ENCODE measurements at regions not wholly inside any gene's neighbourhood (a gene's known extent, or its start where the extent isn't known, plus 50 kb on each side); places are given as distances from the start of the nearest gene placed in this dataset.
A peak's percentile ranks its signal among the peaks of the same experiment; 100 is the strongest.
"Not testable (repeated sequence)": the region's sequence is repeated elsewhere in the genome, so short reads cannot be mapped to it uniquely, and the experiment has no call there.

- H3K9me3 ChIP-seq (ENCODE audit: control insufficient read depth, insufficient read depth, low read length) = no peaks in the 10 kb centered on the region
- WGBS (ENCODE audit: insufficient coverage) = no CpG with 5 or more reads among the region's 3 CpGs
- no peaks in the 10 kb centered on the region for H3K4me1 ChIP-seq (ENCODE audit: control insufficient read depth, insufficient read depth, low read length)
- no peak overlapping the region for H3K27ac ChIP-seq (ENCODE audit: low read depth, low read length)
- no peaks in the 10 kb centered on the region for H3K36me3 ChIP-seq (ENCODE audit: control insufficient read depth, insufficient read depth, low read length)
- no peaks in the 10 kb centered on the region for H3K27me3 ChIP-seq (ENCODE audit: control insufficient read depth, insufficient read depth, low read length)
- H3K4me3 ChIP-seq (ENCODE audit: low read depth, low read length) = no peak overlapping the region
- DNase-seq (ENCODE audit: low read depth in 4 of 6, low spot score in 6 of 6) = peak in 1 of 6 donors; percentile 76
Measured at GRCh38 chr5:8561224-8561840, 692.4 kb downstream of the MTRR start.

- no peaks in the 10 kb centered on the region for H3K9me3 ChIP-seq (ENCODE audit: control insufficient read depth, insufficient read depth, low read length)
- H3K36me3 ChIP-seq (ENCODE audit: control insufficient read depth, insufficient read depth, low read length) = no peaks in the 10 kb centered on the region
- H3K27me3 ChIP-seq (ENCODE audit: control insufficient read depth, insufficient read depth, low read length) = no peaks in the 10 kb centered on the region
- no peak overlapping the region for H3K27ac ChIP-seq (ENCODE audit: low read depth, low read length)
- no peaks in the 10 kb centered on the region for H3K4me1 ChIP-seq (ENCODE audit: control insufficient read depth, insufficient read depth, low read length)
- H3K4me3 ChIP-seq (ENCODE audit: low read depth, low read length) = no peak overlapping the region
- no peak for DNase-seq (ENCODE audit: low read depth in 4 of 6, low spot score in 6 of 6)
Measured at GRCh38 chr5:8561854-8562253, 692.9 kb downstream of the MTRR start.

- not testable (repeated sequence) for H3K4me1 ChIP-seq (ENCODE audit: control insufficient read depth, insufficient read depth, low read length); DNase-seq (ENCODE audit: low read depth in 4 of 6, low spot score in 6 of 6); H3K36me3 ChIP-seq (ENCODE audit: control insufficient read depth, insufficient read depth, low read length); H3K27ac ChIP-seq (ENCODE audit: low read depth, low read length); H3K4me3 ChIP-seq (ENCODE audit: low read depth, low read length); H3K9me3 ChIP-seq (ENCODE audit: control insufficient read depth, insufficient read depth, low read length); H3K27me3 ChIP-seq (ENCODE audit: control insufficient read depth, insufficient read depth, low read length)
- 100% methylated on average over 3 of the region's 6 CpGs for WGBS (ENCODE audit: insufficient coverage)
Measured at GRCh38 chr5:8563540-8563939, 694.6 kb downstream of the MTRR start.

GRCh38 chr5:8568858-8569257, 699.9 kb downstream of the MTRR start:
- Histone ChIP-seq H3K27me3 (ENCODE audit: control insufficient read depth, insufficient read depth, low read length) (no peaks in the 10 kb centered on the region), H3K4me1 (ENCODE audit: control insufficient read depth, insufficient read depth, low read length) (no peaks in the 10 kb centered on the region), H3K4me3 (ENCODE audit: low read depth, low read length) (no peak overlapping the region), H3K36me3 (ENCODE audit: control insufficient read depth, insufficient read depth, low read length) (no peaks in the 10 kb centered on the region), H3K27ac (ENCODE audit: low read depth, low read length) (no peak overlapping the region), H3K9me3 (ENCODE audit: control insufficient read depth, insufficient read depth, low read length) (no peaks in the 10 kb centered on the region)
- no peak for DNase-seq (ENCODE audit: low read depth in 4 of 6, low spot score in 6 of 6)
- WGBS (ENCODE audit: insufficient coverage) = 63% methylated on average over 2 of the region's 6 CpGs

GRCh38 chr5:8570528-8570927, 701.6 kb downstream of the MTRR start:
- H3K9me3 ChIP-seq (ENCODE audit: control insufficient read depth, insufficient read depth, low read length) = no peaks in the 10 kb centered on the region
- WGBS (ENCODE audit: insufficient coverage) = no CpG with 5 or more reads among the region's 3 CpGs
- no peaks in the 10 kb centered on the region for H3K27me3 ChIP-seq (ENCODE audit: control insufficient read depth, insufficient read depth, low read length)
- no peak overlapping the region for H3K4me3 ChIP-seq (ENCODE audit: low read depth, low read length)
- no peaks in the 10 kb centered on the region for H3K36me3 ChIP-seq (ENCODE audit: control insufficient read depth, insufficient read depth, low read length)
- H3K27ac ChIP-seq (ENCODE audit: low read depth, low read length) = no peak overlapping the region
- H3K4me1 ChIP-seq (ENCODE audit: control insufficient read depth, insufficient read depth, low read length) = no peaks in the 10 kb centered on the region
- DNase-seq (ENCODE audit: low read depth in 4 of 6, low spot score in 6 of 6) = no peak

- Histone ChIP-seq H3K36me3 (ENCODE audit: control insufficient read depth, insufficient read depth, low read length) (no peaks in the 10 kb centered on the region), H3K27ac (ENCODE audit: low read depth, low read length) (no peak overlapping the region), H3K4me1 (ENCODE audit: control insufficient read depth, insufficient read depth, low read length) (no peaks in the 10 kb centered on the region), H3K9me3 (ENCODE audit: control insufficient read depth, insufficient read depth, low read length) (no peaks in the 10 kb centered on the region), H3K4me3 (ENCODE audit: low read depth, low read length) (no peak overlapping the region), H3K27me3 (ENCODE audit: control insufficient read depth, insufficient read depth, low read length) (no peaks in the 10 kb centered on the region)
- WGBS (ENCODE audit: insufficient coverage) = 69% methylated on average over 5 of the region's 10 CpGs
- DNase-seq (ENCODE audit: low read depth in 4 of 6, low spot score in 6 of 6) = no peak
Measured at GRCh38 chr5:8576178-8576577, 707.2 kb downstream of the MTRR start.

- Histone ChIP-seq H3K9me3 (ENCODE audit: control insufficient read depth, insufficient read depth, low read length) (no peaks in the 10 kb centered on the region), H3K4me3 (ENCODE audit: low read depth, low read length) (no peak overlapping the region), H3K4me1 (ENCODE audit: control insufficient read depth, insufficient read depth, low read length) (no peaks in the 10 kb centered on the region), H3K27ac (ENCODE audit: low read depth, low read length) (no peak overlapping the region), H3K36me3 (ENCODE audit: control insufficient read depth, insufficient read depth, low read length) (no peaks in the 10 kb centered on the region), H3K27me3 (ENCODE audit: control insufficient read depth, insufficient read depth, low read length) (no peaks in the 10 kb centered on the region)
- peak in 1 of 6 donors; percentile 31 for DNase-seq (ENCODE audit: low read depth in 4 of 6, low spot score in 6 of 6)
- WGBS (ENCODE audit: insufficient coverage) = 82% methylated on average over 3 of the region's 3 CpGs
Measured at GRCh38 chr5:8577792-8578191, 708.8 kb downstream of the MTRR start.

GRCh38 chr5:8580298-8580697, 711.4 kb downstream of the MTRR start:
- no peaks in the 10 kb centered on the region for H3K27me3 ChIP-seq (ENCODE audit: control insufficient read depth, insufficient read depth, low read length)
- H3K4me3 ChIP-seq (ENCODE audit: low read depth, low read length) = no peak overlapping the region
- 97% methylated on average over 2 of the region's 4 CpGs for WGBS (ENCODE audit: insufficient coverage)
- no peak for DNase-seq (ENCODE audit: low read depth in 4 of 6, low spot score in 6 of 6)
- H3K27ac ChIP-seq (ENCODE audit: low read depth, low read length) = no peak overlapping the region
- H3K9me3 ChIP-seq (ENCODE audit: control insufficient read depth, insufficient read depth, low read length) = no peaks in the 10 kb centered on the region
- H3K4me1 ChIP-seq (ENCODE audit: control insufficient read depth, insufficient read depth, low read length) = no peaks in the 10 kb centered on the region
- no peaks in the 10 kb centered on the region for H3K36me3 ChIP-seq (ENCODE audit: control insufficient read depth, insufficient read depth, low read length)

GRCh38 chr5:8581047-8581446, 712.1 kb downstream of the MTRR start:
- H3K9me3 ChIP-seq (ENCODE audit: control insufficient read depth, insufficient read depth, low read length) = no peaks in the 10 kb centered on the region
- H3K4me3 ChIP-seq (ENCODE audit: low read depth, low read length) = no peak overlapping the region
- H3K27ac ChIP-seq (ENCODE audit: low read depth, low read length) = no peak overlapping the region
- H3K27me3 ChIP-seq (ENCODE audit: control insufficient read depth, insufficient read depth, low read length) = no peaks in the 10 kb centered on the region
- H3K4me1 ChIP-seq (ENCODE audit: control insufficient read depth, insufficient read depth, low read length) = no peaks in the 10 kb centered on the region
- WGBS (ENCODE audit: insufficient coverage) = 100% methylated on average over 2 of the region's 2 CpGs
- no peaks in the 10 kb centered on the region for H3K36me3 ChIP-seq (ENCODE audit: control insufficient read depth, insufficient read depth, low read length)
- no peak for DNase-seq (ENCODE audit: low read depth in 4 of 6, low spot score in 6 of 6)

- Histone ChIP-seq H3K4me1 (ENCODE audit: control insufficient read depth, insufficient read depth, low read length) (no peaks in the 10 kb centered on the region), H3K9me3 (ENCODE audit: control insufficient read depth, insufficient read depth, low read length) (no peaks in the 10 kb centered on the region), H3K36me3 (ENCODE audit: control insufficient read depth, insufficient read depth, low read length) (no peaks in the 10 kb centered on the region), H3K27me3 (ENCODE audit: control insufficient read depth, insufficient read depth, low read length) (no peaks in the 10 kb centered on the region), H3K27ac (ENCODE audit: low read depth, low read length) (no peak overlapping the region), H3K4me3 (ENCODE audit: low read depth, low read length) (no peak overlapping the region)
- 63% methylated on average over 1 of the region's 3 CpGs for WGBS (ENCODE audit: insufficient coverage)
- DNase-seq (ENCODE audit: low read depth in 4 of 6, low spot score in 6 of 6) = peak in 1 of 6 donors; percentile 56
Measured at GRCh38 chr5:8585230-8586018, 716.5 kb downstream of the MTRR start.

Measured in spinal cord (tissue), 9 donors.